Nucleus accumbens (tissue), 56 donors: ENCODE measurements at regions not wholly inside any gene's neighbourhood (a gene's known extent, or its start where the extent isn't known, plus 50 kb on each side); places are given as distances from the start of the nearest gene placed in this dataset.
"Not testable (repeated sequence)": the region's sequence is repeated elsewhere in the genome, so short reads cannot be mapped to it uniquely, and the experiment has no call there.

Experiments
- DNase-seq, 56 donors: peaks; one replicate each; lab custom pipeline; 2025; lab: John Stamatoyannopoulos, UW

DNA sequence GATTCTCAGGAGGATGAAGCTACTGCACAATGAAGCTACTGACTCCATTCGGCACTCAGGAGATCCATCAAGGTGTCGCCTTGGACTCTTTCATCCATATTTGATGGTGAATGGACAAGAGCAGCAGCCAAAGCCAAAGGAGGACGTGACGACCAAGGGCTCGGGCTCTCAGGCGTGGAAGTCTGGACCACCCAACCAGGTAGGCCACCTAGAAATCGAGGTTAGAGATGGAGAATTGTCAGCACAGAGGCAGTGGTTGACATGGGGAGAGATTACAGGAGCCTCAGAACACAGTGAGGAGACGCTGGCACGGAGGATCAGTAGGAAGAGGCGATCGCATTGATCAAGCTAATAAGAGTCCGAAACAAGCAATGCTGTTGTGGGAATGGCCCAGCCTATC lies 240.5 kb upstream of the ID2 start:
- DNase-seq, result no peak

- peak in 3 of 56 donors; percentile 2 to 35 (median 11) for DNase-seq
These were observed 239.9 kb upstream of the ID2 start for GRCh38 chr2:8441986-8442385.

DNA sequence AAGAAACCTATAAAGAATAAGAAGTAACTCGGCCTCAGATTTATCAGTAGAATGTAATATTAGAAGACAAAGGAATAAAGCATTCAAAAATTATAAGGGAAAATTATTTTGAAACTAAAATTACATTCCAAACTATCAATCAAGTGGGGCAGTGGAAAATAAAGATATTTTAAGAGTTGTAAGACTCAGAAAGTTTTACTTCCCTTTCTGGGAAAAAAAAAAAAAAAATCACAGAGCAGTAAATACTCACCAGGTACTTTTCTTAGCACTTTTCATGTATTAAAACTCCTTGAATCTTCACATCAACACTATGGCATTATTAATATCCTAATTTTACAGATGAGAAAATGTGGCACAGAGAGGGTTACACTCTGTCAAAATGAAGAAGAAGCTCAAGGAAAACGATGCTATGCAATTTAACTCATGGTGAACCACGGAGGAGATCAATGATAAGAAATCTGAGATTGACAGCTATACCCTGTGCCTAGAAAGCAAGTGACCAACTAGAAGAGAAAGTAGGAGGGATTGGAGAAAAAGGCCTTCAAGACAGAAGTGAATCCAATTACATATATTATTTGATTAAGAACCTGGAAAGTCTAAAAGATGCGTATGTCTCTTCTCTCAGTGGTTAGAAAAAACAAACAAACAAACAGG lies 238.9 kb upstream of the ID2 start:
- no peak for DNase-seq

- no peak for DNase-seq
These were observed 236.3 kb upstream of the ID2 start for GRCh38 chr2:8445580-8445979.

DNA sequence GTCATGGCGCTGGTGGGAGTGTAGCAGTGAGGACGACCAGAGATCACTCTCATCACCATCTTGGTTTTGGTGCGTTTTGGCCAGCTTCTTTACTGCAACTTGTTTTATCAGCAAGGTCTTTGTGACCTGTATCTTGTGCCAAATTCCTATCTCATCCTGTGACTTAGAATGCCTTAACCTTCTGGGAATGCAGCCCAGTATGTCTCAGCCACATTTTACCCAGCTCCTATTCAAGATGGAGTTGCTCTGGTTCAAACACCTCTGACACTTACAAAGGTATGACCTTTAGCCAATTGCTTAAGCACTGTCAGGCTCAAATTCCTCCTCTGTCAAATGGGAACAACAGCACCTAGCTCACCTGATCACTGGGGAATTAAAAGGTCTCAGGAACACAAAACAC lies 235.1 kb upstream of the ID2 start:
- not testable (repeated sequence) for DNase-seq

DNA sequence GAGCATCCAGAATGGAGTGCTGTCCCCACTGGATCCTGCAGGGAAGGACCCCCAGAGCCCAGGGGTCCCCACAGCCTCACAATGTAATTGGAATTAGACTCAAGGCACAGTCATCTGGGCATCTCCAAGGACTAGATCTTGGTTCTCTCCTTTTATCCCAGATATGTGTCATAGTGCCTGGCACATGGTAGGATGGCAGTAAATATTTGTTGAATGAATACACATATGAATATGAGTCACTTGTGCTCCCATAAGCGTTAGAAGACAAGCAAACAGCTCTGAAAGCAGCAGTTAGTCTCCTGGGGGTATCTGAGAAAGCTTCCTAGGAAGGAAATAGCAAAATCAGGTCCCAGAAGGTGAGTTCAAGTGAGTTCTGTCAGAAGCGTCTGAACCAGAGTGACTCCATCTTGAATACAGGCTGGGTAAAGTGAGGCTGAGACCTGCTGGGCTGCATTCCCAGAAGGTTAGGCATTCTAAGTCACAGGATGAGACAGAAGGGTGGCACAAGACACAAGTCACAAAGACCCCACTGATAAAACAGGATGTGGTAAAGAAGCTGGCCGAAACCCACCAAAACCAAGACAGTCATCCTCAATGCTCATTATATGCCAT lies 234.1 kb upstream of the ID2 start:
- no peak for DNase-seq

GRCh38 chr2:8448824-8449556 lies 232.9 kb upstream of the ID2 start:
- no peak for DNase-seq

DNA sequence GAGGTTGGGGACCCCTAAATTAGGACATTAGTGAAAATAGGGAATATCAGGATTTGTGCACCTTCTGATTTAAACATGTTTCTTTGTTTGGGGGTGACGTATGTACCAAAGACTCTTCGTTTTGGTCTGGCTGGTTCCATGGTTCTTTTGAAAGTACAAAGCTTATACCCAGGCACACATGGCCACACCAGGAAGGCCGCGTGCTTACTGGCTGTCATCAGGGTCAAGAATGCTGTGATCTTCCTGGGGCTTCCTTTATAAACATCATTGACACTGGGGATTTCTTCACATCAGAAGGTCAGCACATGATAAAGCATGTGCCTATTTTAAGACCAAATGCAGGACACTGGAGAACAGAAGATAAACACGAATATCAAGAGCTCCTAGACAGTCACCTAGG lies 230.6 kb upstream of the ID2 start:
- DNase-seq, result no peak

DNA sequence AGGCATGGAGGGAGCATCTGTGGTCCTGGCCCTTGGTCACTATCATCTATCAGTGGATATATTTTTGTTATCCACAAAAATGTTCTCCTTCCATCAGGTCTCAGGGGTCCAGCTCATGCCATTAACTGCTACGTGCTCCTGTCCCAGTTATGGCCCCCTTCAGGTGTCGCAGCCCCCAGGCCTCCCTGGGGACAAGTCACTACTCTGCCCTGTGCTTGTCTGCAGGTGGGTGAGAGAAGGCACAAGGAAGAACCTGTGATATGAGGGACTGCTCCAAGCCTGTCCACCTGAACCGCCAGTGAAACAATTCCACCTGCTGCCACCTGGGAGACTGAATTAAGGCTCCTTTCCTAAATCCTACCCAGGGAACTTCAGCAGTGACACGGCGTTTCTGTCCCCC lies 229.6 kb upstream of the ID2 start:
- no peak for DNase-seq

DNA sequence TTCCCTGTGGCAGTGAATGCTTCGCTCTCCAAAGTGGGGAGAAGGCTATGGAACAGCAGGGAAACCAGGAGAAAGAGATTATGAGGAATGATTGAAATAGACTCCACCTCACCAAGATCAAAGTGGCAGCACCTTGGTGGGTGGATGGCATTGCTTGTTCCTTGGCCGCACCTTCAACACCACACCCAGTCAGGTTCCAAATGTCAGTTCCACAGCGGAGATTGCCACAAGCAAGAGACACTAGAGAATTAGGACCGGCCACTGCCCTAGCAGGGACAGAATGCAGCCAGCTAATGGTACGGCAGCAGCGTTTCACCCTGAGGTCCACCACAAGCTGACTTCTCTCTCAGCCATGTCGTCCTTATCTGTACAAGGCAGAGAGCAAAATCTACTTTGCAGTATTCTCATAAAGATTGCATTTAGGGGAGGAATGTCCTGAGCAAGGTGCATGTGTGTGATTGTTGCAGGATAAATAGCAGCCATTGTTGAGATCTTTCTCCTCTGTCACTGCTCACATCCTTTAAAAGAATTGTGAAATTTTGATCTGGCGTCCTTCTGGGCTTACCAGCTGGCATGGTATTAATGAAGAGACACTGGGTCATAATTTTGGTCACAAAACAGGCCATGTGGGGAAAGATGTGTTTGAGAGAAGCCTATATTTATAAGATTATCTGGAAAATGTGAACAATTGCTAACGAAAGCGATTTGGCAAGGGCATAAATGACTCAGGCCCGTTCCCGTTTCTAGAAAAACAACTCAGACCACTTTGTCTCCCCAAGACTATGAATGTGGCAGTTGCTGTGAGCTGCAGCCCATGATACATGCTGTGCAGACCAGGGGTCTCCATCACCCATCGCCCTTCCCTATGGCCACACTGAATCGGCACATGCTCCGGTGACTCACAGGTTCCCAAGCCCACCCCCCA lies 228.6 kb upstream of the ID2 start:
- DNase-seq, result no peak

DNA sequence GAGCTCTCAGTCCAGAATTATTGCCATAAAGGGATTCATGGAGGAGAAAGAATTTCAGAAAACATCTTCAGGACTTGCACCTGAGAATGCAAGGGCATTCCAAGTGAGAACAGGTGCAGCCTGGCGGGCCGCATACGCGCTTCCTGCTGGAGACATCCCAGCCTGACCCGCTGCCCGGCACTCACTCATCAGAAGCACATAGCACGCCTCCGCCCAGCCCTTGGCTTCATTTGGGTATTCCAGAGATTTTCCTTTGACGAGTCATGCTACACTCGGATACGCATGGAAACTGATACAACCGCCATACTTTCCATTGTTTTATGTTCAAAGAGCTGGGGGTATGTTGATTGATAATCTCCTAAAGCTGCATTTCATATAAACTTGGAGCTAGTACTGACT lies 228.0 kb upstream of the ID2 start:
- DNase-seq, result no peak

GRCh38 chr2:8454797-8455196 lies 227.1 kb upstream of the ID2 start:
- no peak for DNase-seq

DNA sequence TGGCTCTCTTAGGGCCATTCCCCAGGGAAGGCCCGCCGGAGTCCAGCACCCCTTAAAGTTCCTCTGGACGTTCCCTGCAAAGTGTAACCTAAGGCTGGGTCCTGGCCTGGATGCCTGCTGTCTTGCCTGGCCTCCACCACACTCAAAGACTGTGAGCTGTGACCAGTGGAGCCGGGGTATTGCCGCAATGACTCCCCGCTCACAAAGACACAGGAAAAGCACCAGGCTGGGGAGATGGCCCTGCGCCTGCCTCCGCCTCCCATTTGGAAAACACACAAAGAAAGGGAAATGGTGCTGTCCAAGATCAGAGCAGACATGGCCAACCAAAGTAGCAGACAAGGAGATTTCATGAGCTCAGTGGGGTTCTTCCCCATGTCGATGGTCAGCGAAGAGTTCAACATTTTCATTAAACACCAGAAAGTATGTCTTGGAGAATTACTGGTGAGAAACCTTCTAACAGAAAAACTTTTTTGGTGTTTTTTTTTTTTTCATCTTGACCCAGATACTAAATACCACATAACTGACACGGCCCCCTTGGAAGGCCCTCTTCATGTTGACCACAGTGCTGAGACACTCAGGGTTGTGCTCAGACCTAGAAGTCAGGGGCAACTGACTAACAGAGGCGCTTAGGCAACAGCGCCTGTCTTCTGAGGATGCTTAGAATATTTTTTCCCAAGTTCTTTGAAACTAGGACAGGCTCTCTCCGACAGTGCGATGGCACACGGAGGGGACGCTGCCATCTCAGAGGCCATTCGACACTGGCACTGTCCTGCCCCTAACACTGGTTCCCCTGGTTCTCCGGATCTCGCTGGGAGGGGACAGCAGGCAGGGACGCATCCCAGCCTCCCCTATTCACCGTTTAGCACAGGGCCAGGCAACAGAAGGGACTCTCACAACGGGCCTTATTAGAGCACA lies 226.4 kb upstream of the ID2 start:
- DNase-seq, result peak in 18 of 56 donors; percentile 4 to 62 (median 28)

DNA sequence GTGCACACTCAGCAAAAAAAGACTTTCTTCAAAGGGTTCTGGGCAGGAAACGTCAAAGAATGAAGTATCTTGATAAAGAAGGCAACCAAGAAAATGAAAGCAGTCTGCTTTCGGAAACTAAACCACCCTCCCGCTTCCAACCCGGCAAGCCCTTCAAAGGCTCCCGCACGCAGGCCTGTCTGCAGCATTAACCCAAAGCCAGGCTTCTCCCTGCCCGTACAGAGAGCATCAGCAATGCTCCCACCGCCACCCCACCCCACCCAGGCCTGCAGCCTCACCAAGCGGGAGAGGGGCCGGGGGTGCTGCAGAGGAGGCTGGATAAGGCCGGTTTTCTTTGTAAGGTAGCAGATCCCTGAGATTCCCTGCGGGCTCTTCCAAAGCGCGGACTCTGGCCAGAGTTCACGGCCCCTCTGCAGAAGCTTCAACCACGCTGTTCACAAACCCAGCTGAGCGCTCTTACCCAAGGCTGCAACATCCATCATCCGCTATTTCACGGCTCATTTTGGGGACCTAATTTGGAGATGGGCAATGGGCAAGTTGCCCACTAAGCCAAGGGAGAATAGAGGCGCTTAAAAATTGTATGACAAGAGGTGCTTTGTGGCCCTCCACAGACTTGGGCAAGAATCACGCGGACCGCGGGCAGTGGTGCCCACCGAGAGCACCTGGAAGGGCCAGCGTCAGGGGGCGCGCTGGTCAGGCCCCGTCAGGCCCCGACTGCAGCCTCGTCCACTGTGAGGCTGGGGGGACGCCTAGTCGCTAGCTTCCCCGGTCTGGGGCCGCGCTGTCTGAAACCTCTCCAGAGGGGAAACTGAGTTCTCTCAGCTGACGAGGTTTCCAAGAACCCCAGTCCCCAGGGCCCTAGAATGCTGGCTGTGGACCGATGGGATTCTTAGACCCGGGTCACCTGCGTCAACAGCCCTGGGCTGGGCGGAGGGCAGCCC lies 225.4 kb upstream of the ID2 start:
- DNase-seq, result no peak

GRCh38 chr2:8457092-8457481 lies 224.8 kb upstream of the ID2 start:
- DNase-seq, result no peak

DNA sequence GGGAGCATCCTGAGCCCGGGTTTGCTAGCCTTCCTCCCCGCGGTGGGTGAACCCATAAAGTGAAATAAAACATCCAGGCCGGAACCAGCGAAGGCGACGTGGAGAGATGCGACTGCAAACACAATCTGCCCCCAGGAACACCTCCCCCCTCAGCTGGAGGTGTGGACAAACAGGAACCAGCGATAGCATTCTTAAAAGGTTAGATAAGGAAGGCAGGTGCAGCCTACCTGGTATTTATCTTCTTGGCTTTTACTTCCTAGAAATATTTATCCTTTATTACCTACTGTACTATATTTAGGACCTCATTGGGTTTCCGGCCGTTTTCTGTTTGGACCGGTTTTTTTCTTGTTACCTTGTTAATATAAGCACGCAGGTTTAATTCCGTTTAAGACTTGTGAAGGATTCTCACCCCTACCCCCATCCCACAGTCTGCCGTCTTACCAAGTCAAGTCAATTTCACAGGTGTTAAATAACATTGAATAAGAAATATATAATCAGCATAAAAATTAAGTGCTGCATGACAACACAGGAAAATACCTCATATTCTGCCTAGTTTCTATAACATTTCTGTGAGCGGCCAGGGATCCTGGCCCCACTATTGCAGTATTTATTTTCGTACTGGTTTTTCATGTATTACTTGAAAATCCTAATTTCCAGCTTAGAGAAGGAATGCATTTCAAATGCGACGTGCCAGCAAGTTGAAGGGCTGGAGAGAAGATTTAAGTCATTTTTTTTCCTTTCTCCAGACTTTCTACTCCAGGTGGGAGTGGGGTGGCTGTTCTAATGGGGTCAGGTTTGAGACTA lies 224.0 kb upstream of the ID2 start:
- DNase-seq, result no peak

DNA sequence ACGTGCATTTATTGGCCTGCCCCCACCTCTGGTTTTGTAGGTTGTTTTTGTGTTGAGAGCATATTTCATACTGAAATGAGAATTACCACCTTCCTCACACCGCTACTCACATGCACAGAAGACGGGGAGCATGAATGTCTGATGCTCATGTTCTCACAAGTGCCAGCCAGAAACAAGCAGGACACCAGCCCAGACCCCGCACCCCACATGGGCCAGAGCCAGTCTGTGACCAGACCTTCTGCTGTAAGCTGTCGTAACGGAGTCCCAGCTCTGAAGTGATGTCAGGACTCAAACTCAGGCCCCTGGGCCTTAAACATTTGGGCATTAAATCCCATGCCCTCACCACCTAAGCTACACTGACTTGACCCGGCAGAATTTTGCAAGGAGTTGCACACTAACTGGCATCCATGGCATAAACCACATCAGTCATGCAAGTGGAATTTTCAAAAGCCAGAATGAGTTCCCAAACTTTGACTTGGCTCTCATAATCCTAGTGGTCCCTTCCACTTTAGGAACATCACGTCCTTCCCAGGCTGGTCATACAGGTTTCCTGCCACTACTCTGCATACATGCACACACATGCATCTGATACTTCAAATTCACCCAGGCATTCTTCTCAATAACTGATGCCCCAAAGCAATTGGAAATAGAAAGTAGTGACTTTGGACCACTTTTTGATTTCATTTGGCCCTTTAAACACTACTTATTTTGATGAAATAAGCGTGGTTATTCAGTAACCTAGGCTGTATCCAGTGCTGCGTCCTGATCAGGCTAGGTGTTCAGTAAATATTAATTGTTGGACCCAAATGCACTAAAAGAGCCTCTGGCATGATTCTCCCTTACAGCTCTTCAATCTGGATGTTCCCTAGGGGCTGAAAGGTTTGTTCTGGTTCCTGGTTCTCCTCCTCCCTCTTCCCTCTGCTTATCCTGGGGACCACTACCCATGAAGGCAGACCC lies 223.1 kb upstream of the ID2 start:
- no peak for DNase-seq
